Iris pigment epithelial cell (primary cell): ENCODE measurements at regions not wholly inside any gene's neighbourhood (a gene's known extent, or its start where the extent isn't known, plus 50 kb on each side); places are given as distances from the start of the nearest gene placed in this dataset.
"Not testable (repeated sequence)": the region's sequence is repeated elsewhere in the genome, so short reads cannot be mapped to it uniquely, and the experiment has no call there.

ENCODE experiments used
- DNase-seq: peaks from one replicate; pipeline ENCODE4 v3.0.0-alpha.2; 2011; ENCODE audit warnings: low read depth

GRCh38 chr9:117775591-117775990 is 71.4 kb downstream of the TLR4 start:
- DNase-seq = no peak

- no peak for DNase-seq
Measured at GRCh38 chr9:117777823-117778222, 73.6 kb downstream of the TLR4 start.

- no peak for DNase-seq
Measured at GRCh38 chr9:117779760-117780159, 75.6 kb downstream of the TLR4 start.

GRCh38 chr9:117782931-117783788 is 79.0 kb downstream of the TLR4 start:
- peak; percentile 89 for DNase-seq

GRCh38 chr9:117783828-117784227 is 79.6 kb downstream of the TLR4 start:
- no peak for DNase-seq

GRCh38 chr9:117784996-117785395 is 80.8 kb downstream of the TLR4 start:
- no peak for DNase-seq

GRCh38 chr9:117787746-117788145 is 83.5 kb downstream of the TLR4 start:
- peak; percentile 40 for DNase-seq

GRCh38 chr9:117795271-117795670 is 91.1 kb downstream of the TLR4 start:
- peak; percentile 15 for DNase-seq

GRCh38 chr9:117796681-117797080 is 92.5 kb downstream of the TLR4 start:
- peak; percentile 90 for DNase-seq

- DNase-seq = no peak
Measured at GRCh38 chr9:117800389-117800788, 96.2 kb downstream of the TLR4 start.

GRCh38 chr9:117809751-117810150 is 105.5 kb downstream of the TLR4 start:
- no peak for DNase-seq

GRCh38 chr9:117815315-117815714 is 111.1 kb downstream of the TLR4 start:
- DNase-seq = no peak

GRCh38 chr9:117815948-117816347 is 111.7 kb downstream of the TLR4 start:
- DNase-seq = no peak

GRCh38 chr9:117821954-117822353 is 117.8 kb downstream of the TLR4 start:
- no peak for DNase-seq

GRCh38 chr9:117823576-117823975 is 119.4 kb downstream of the TLR4 start:
- DNase-seq = no peak

GRCh38 chr9:117825609-117826347 is 121.6 kb downstream of the TLR4 start:
- DNase-seq = no peak

GRCh38 chr9:117826837-117827236 is 122.6 kb downstream of the TLR4 start:
- DNase-seq = no peak

GRCh38 chr9:117827456-117827855 is 123.3 kb downstream of the TLR4 start:
- DNase-seq = no peak

GRCh38 chr9:117828466-117828865 is 124.3 kb downstream of the TLR4 start:
- no peak for DNase-seq

GRCh38 chr9:117835798-117836197 is 131.6 kb downstream of the TLR4 start:
- DNase-seq = no peak

- DNase-seq = no peak
Measured at GRCh38 chr9:117839862-117840261, 135.7 kb downstream of the TLR4 start.

- not testable (repeated sequence) for DNase-seq
Measured at GRCh38 chr9:117851836-117852461, 147.7 kb downstream of the TLR4 start.

- DNase-seq = no peak
Measured at GRCh38 chr9:117858561-117858960, 154.4 kb downstream of the TLR4 start.
